Astrocyte of the cerebellum (primary cell): ENCODE measurements at regions not wholly inside any gene's neighbourhood (a gene's known extent, or its start where the extent isn't known, plus 50 kb on each side); places are given as distances from the start of the nearest gene placed in this dataset.

ENCODE experiments used
- DNase-seq: peaks from one replicate; pipeline ENCODE4 v3.0.0-alpha.2; 2011; ENCODE audit warnings: low read depth
- H3K4me3 ChIP-seq: 2 replicates; pipeline ENCODE4 v1.5.1; 2011; ENCODE audit warnings: mild to moderate bottlenecking, low read depth, low read length, moderate library complexity
- CTCF ChIP-seq: IDR thresholded peaks from 2 replicates; pipeline ENCODE4 v1.5.1; 2012; ENCODE audit warnings: low read length, low read depth, moderate library complexity, mild to moderate bottlenecking; ENCODE audit errors: missing control alignments
- in situ Hi-C: cut with HindIII; loops from 2 replicates; pipeline ENCODE4 v1.10.0; 2017; ENCODE audit warnings: low sequenced_read_pairs

GRCh38 chr11:128180441-128181087, 406.8 kb downstream of the ETS1 start:
- H3K4me3 ChIP-seq: no peak overlapping the region
- DNase-seq: peak; percentile 75
- TF ChIP-seq CTCF: no peak
- in situ Hi-C loops: loop anchor here (10.0 kb wide), 1 partner anchor 344 kb away; no protein-coding TSS in a partner anchor

- in situ Hi-C loops: loop anchor here (10.0 kb wide), 1 partner anchor 455 kb away; no protein-coding TSS in a partner anchor
- no peak for TF ChIP-seq CTCF
- no peak overlapping the region for H3K4me3 ChIP-seq
- no peak for DNase-seq
Measured at GRCh38 chr11:128179512-128179911, 407.8 kb downstream of the ETS1 start.

GRCh38 chr11:128179039-128179438, 408.3 kb downstream of the ETS1 start:
- in situ Hi-C loops: loop anchor here (10.0 kb wide), 1 partner anchor 456 kb away; no protein-coding TSS in a partner anchor
- no peak for DNase-seq
- TF ChIP-seq CTCF: no peak
- no peak overlapping the region for H3K4me3 ChIP-seq

GRCh38 chr11:128174465-128175291, 412.7 kb downstream of the ETS1 start:
- H3K4me3 ChIP-seq: no peak overlapping the region
- in situ Hi-C loops: loop anchor here (10.0 kb wide), 1 partner anchor 460 kb away; no protein-coding TSS in a partner anchor
- peak; percentile 62 for DNase-seq
- no peak for TF ChIP-seq CTCF

GRCh38 chr11:128172046-128172878, 415.1 kb downstream of the ETS1 start:
- TF ChIP-seq CTCF: peak; percentile 79
- H3K4me3 ChIP-seq: no peak overlapping the region
- DNase-seq: peak; percentile 85
- in situ Hi-C loops: loop anchor here (10.0 kb wide), 1 partner anchor 463 kb away; no protein-coding TSS in a partner anchor

GRCh38 chr11:128171506-128171905, 415.9 kb downstream of the ETS1 start:
- no peak for TF ChIP-seq CTCF
- in situ Hi-C loops: loop anchor here (10.0 kb wide), 1 partner anchor 463 kb away; no protein-coding TSS in a partner anchor
- no peak overlapping the region for H3K4me3 ChIP-seq
- DNase-seq: peak; percentile 60
